ENCODE measurements at regions not wholly inside any gene's neighbourhood (a gene's known extent, or its start where the extent isn't known, plus 50 kb on each side); places are given as distances from the start of the nearest gene placed in this dataset.
"Not testable (repeated sequence)": the region's sequence is repeated elsewhere in the genome, so short reads cannot be mapped to it uniquely, and the experiment has no call there.

- no peak for DNase-seq
Measured at GRCh38 chr18:32884543-32884942, 111.7 kb upstream of the KLHL14 start.

- no peak for DNase-seq
Measured at GRCh38 chr18:32881009-32881408, 108.2 kb upstream of the KLHL14 start.

GRCh38 chr18:32879497-32879896 lies 106.7 kb upstream of the KLHL14 start:
- no peak for DNase-seq

- no peak for DNase-seq
Measured at GRCh38 chr18:32878436-32878835, 105.6 kb upstream of the KLHL14 start.

- DNase-seq: no peak
Measured at GRCh38 chr18:32877371-32877770, 104.5 kb upstream of the KLHL14 start.

GRCh38 chr18:32875625-32876024 lies 102.8 kb upstream of the KLHL14 start:
- DNase-seq: no peak

GRCh38 chr18:32871786-32872185 lies 99.0 kb upstream of the KLHL14 start:
- no peak for DNase-seq

- DNase-seq: no peak
Measured at GRCh38 chr18:32870611-32871010, 97.8 kb upstream of the KLHL14 start.

- no peak for DNase-seq
Measured at GRCh38 chr18:32868406-32868805, 95.6 kb upstream of the KLHL14 start.

- DNase-seq: no peak
Measured at GRCh38 chr18:32867936-32868335, 95.1 kb upstream of the KLHL14 start.

GRCh38 chr18:32867330-32867729 lies 94.5 kb upstream of the KLHL14 start:
- no peak for DNase-seq

- DNase-seq: not testable (repeated sequence)
Measured at GRCh38 chr18:32862031-32862430, 89.2 kb upstream of the KLHL14 start.

- DNase-seq: no peak
Measured at GRCh38 chr18:32851936-32852335, 79.1 kb upstream of the KLHL14 start.

GRCh38 chr18:32848826-32849225 lies 76.0 kb upstream of the KLHL14 start:
- peak; percentile 47 for DNase-seq

- peak; percentile 2 for DNase-seq
Measured at GRCh38 chr18:32847691-32848090, 74.9 kb upstream of the KLHL14 start.

- no peak for DNase-seq
Measured at GRCh38 chr18:32846896-32847295, 74.1 kb upstream of the KLHL14 start.

GRCh38 chr18:32840962-32841361 lies 68.1 kb upstream of the KLHL14 start:
- no peak for DNase-seq

- DNase-seq: no peak
Measured at GRCh38 chr18:32835951-32836350, 63.1 kb upstream of the KLHL14 start.

- DNase-seq: no peak
Measured at GRCh38 chr18:32831781-32832180, 59.0 kb upstream of the KLHL14 start.

GRCh38 chr18:32823226-32823625 lies 50.4 kb upstream of the KLHL14 start:
- DNase-seq: no peak
